Cardiac fibroblast (primary cell): ENCODE measurements at regions not wholly inside any gene's neighbourhood (a gene's known extent, or its start where the extent isn't known, plus 50 kb on each side); places are given as distances from the start of the nearest gene placed in this dataset.

Experiments used
- DNase-seq, 2 donors: peaks; one replicate each; pipeline versions ENCODE4 v3.0.0 to v3.0.0-alpha.2; 2010; ENCODE audit warnings: low read depth in 2 of 2
- H3K4me3 ChIP-seq, 2 donors: replicated peaks in 1 of 2; 1 replicate in 1 of 2; 2 replicates in 1 of 2; pipeline ENCODE4 v1.5.1; 2011; ENCODE audit warnings: low read depth in 2 of 2, low read length in 2 of 2, mild to moderate bottlenecking in 2 of 2, moderate library complexity in 1 of 2
- CTCF ChIP-seq: IDR thresholded peaks from one replicate; pipeline ENCODE4 v1.5.1; 2011; ENCODE audit warnings: low read depth, mild to moderate bottlenecking, low read length, inconsistent platforms

GRCh38 chr3:168615493-168616020 is 519.8 kb upstream of the GOLIM4 start:
- DNase-seq = no peak
- no peak overlapping the region for H3K4me3 ChIP-seq
- TF ChIP-seq CTCF = no peak

- no peak for DNase-seq
These were observed 517.4 kb upstream of the GOLIM4 start for GRCh38 chr3:168613151-168613550.

GRCh38 chr3:168612671-168613070 is 516.9 kb upstream of the GOLIM4 start:
- H3K4me3 ChIP-seq = no peak overlapping the region
- no peak for DNase-seq
- TF ChIP-seq CTCF = no peak

More at GRCh38 chr3:168613151-168613550, 517.4 kb upstream of the GOLIM4 start:
- no peak overlapping the region for H3K4me3 ChIP-seq
- TF ChIP-seq CTCF = no peak

- no peak for DNase-seq
- H3K4me3 ChIP-seq = no peak overlapping the region
These were observed 516.1 kb upstream of the GOLIM4 start for GRCh38 chr3:168611826-168612225.

GRCh38 chr3:168608926-168609325 is 513.2 kb upstream of the GOLIM4 start:
- TF ChIP-seq CTCF = no peak
- DNase-seq = no peak
- no peak overlapping the region for H3K4me3 ChIP-seq

More at GRCh38 chr3:168611826-168612225, 516.1 kb upstream of the GOLIM4 start:
- TF ChIP-seq CTCF = no peak

- DNase-seq = no peak
These were observed 509.0 kb upstream of the GOLIM4 start for GRCh38 chr3:168604767-168605166.

More at GRCh38 chr3:168604767-168605166, 509.0 kb upstream of the GOLIM4 start:
- no peak overlapping the region for H3K4me3 ChIP-seq
- TF ChIP-seq CTCF = no peak
